KMS-11 (cell line): ENCODE measurements at regions not wholly inside any gene's neighbourhood (a gene's known extent, or its start where the extent isn't known, plus 50 kb on each side); places are given as distances from the start of the nearest gene placed in this dataset.
"Not testable (repeated sequence)": the region's sequence is repeated elsewhere in the genome, so short reads cannot be mapped to it uniquely, and the experiment has no call there.

Experiments used
- H2AFZ ChIP-seq: fragments of 200-600 bp; sonication (generic); 2 replicates; pipeline ENCODE4 v1.6.1; 2016; ENCODE audit warnings: antibody characterized with exemption, mixed run types, low read depth
- H3K27ac ChIP-seq: fragments of 200-600 bp; sonication (generic); 2 replicates; pipeline ENCODE4 v1.6.1; 2016; ENCODE audit warnings: mild to moderate bottlenecking, mixed run types
- H3K27me3 ChIP-seq: fragments of 200-600 bp; sonication (generic); 2 replicates; pipeline ENCODE4 v1.6.1; 2017; ENCODE audit warnings: mild to moderate bottlenecking, low read depth, mixed run types, moderate library complexity; ENCODE audit not compliant: insufficient read depth
- H3K36me3 ChIP-seq: fragments of 200-600 bp; sonication (generic); 2 replicates; pipeline ENCODE4 v1.6.1; 2017; ENCODE audit warnings: mild to moderate bottlenecking, mixed run types; ENCODE audit not compliant: insufficient read depth
- H3K4me1 ChIP-seq: fragments of 200-600 bp; sonication (generic); 2 replicates; pipeline ENCODE4 v1.6.1; 2016; ENCODE audit warnings: mild to moderate bottlenecking, low read depth, mixed run types; ENCODE audit not compliant: poor library complexity, severe bottlenecking
- H3K4me2 ChIP-seq: fragments of 200-600 bp; sonication (generic); 2 replicates; pipeline ENCODE4 v1.7.0; 2016; ENCODE audit warnings: mild to moderate bottlenecking, mixed run types
- H3K4me3 ChIP-seq: fragments of 200-600 bp; sonication (generic); IDR thresholded peaks from 2 replicates; pipeline ENCODE4 v1.6.1; 2017; ENCODE audit warnings: low read depth, low read length, mixed read lengths; ENCODE audit not compliant: insufficient read depth
- H3K79me2 ChIP-seq: fragments of 200-600 bp; sonication (generic); 2 replicates; pipeline ENCODE4 v1.6.1; 2016; ENCODE audit warnings: low read depth, mixed run types; ENCODE audit not compliant: insufficient read depth
- H3K9ac ChIP-seq: fragments of 200-600 bp; sonication (generic); 2 replicates; pipeline ENCODE4 v1.6.1; 2016; ENCODE audit warnings: mild to moderate bottlenecking, mixed run types
- H4K20me1 ChIP-seq: fragments of 200-600 bp; sonication (generic); 2 replicates; pipeline ENCODE4 v1.6.1; 2016; ENCODE audit warnings: mild to moderate bottlenecking, mixed run types; ENCODE audit not compliant: insufficient read depth
- CTCF ChIP-seq: fragments of 200-600 bp; sonication (generic); conservative IDR thresholded peaks from 2 replicates; pipeline ENCODE4 v1.6.1; 2017; ENCODE audit warnings: low read depth, mild to moderate bottlenecking, antibody characterized with exemption, low read length, moderate library complexity, mixed read lengths

DNA sequence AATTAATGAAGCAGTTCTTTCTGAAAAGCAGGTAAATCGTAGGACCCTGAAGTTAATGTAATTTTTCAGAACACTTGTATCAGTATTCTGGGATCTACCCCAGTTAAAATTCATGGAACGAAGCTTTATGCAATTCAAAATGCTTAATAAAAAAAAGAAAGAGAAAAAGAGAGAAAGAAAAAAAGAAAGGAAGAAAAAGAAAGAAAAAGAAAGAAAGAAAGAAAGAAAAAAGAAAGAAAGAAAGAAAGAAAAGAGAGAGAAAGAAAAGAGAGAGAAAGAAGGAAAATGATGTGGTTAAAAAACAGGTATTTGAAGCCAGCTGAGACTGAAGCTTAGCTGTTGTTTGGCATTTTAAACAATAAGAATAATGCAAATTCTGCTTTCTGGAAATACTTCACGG, 427.4 kb upstream of the AKR1E2 start:
- no peak overlapping the region for H3K4me3 ChIP-seq
- no peak overlapping the region for H2AFZ ChIP-seq
- no peak overlapping the region for H3K9ac ChIP-seq
- no peaks in the 10 kb centered on the region for H3K27me3 ChIP-seq
- no peaks in the 10 kb centered on the region for H3K36me3 ChIP-seq
- H3K27ac ChIP-seq: no peak overlapping the region
- no peaks in the 10 kb centered on the region for H3K79me2 ChIP-seq
- no peak overlapping the region for H3K4me2 ChIP-seq
- H4K20me1 ChIP-seq: no peaks in the 10 kb centered on the region
- no peak for TF ChIP-seq CTCF
- H3K4me1 ChIP-seq: no peaks in the 10 kb centered on the region

- Histone ChIP-seq H3K4me2 (no peak overlapping the region), H3K4me1 (no peaks in the 10 kb centered on the region), H3K79me2 (no peaks in the 10 kb centered on the region), H3K4me3 (no peak overlapping the region), H3K27ac (no peak overlapping the region), H4K20me1 (no peaks in the 10 kb centered on the region), H2AFZ (no peak overlapping the region), H3K9ac (no peak overlapping the region), H3K36me3 (no peaks in the 10 kb centered on the region), H3K27me3 (no peaks in the 10 kb centered on the region)
- no peak for TF ChIP-seq CTCF
These were observed 428.7 kb upstream of the AKR1E2 start for GRCh38 chr10:4397337-4397736.

GRCh38 chr10:4396401-4397283, 429.4 kb upstream of the AKR1E2 start:
- Histone ChIP-seq H3K4me3 (no peak overlapping the region), H2AFZ (no peak overlapping the region), H4K20me1 (no peaks in the 10 kb centered on the region), H3K9ac (no peak overlapping the region), H3K27ac (no peak overlapping the region), H3K27me3 (no peaks in the 10 kb centered on the region), H3K4me2 (no peak overlapping the region), H3K79me2 (no peaks in the 10 kb centered on the region), H3K36me3 (no peaks in the 10 kb centered on the region), H3K4me1 (no peaks in the 10 kb centered on the region)
- TF ChIP-seq CTCF: no peak

GRCh38 chr10:4395731-4396130, 430.3 kb upstream of the AKR1E2 start:
- no peak overlapping the region for H2AFZ ChIP-seq
- no peak overlapping the region for H3K9ac ChIP-seq
- H3K79me2 ChIP-seq: no peaks in the 10 kb centered on the region
- H3K27me3 ChIP-seq: no peaks in the 10 kb centered on the region
- no peaks in the 10 kb centered on the region for H3K36me3 ChIP-seq
- no peak for TF ChIP-seq CTCF
- no peaks in the 10 kb centered on the region for H3K4me1 ChIP-seq
- no peak overlapping the region for H3K4me3 ChIP-seq
- H3K27ac ChIP-seq: no peak overlapping the region
- no peaks in the 10 kb centered on the region for H4K20me1 ChIP-seq
- H3K4me2 ChIP-seq: no peak overlapping the region

- H3K9ac ChIP-seq, H3K4me1 ChIP-seq, H3K4me3 ChIP-seq, H3K27ac ChIP-seq, H3K79me2 ChIP-seq, H2AFZ ChIP-seq, H3K4me2 ChIP-seq, H3K36me3 ChIP-seq, H3K27me3 ChIP-seq, H4K20me1 ChIP-seq: not testable (repeated sequence)
These were observed 431.6 kb upstream of the AKR1E2 start for GRCh38 chr10:4394455-4394854.
